ENCODE measurements at regions not wholly inside any gene's neighbourhood (a gene's known extent, or its start where the extent isn't known, plus 50 kb on each side); places are given as distances from the start of the nearest gene placed in this dataset.

GRCh38 chr11:13126430-13126829 lies 117.3 kb downstream of the RASSF10 start:
- Histone ChIP-seq H3K4me3 (ENCODE audit: low read depth, low read length, poor library complexity, severe bottlenecking) (no peak overlapping the region), H3K9me3 (ENCODE audit: low read length) (no peaks in the 10 kb centered on the region), H3K4me2 (ENCODE audit: low read length) (no peak overlapping the region), H3K9ac (ENCODE audit: low read length) (no peak overlapping the region), H3K9me2 (ENCODE audit: low read depth, low read length) (no peaks in the 10 kb centered on the region), H4K20me1 (ENCODE audit: insufficient read depth, low read length) (no peaks in the 10 kb centered on the region), H3F3A (ENCODE audit: insufficient read depth, low read length) (no peaks in the 10 kb centered on the region), H3K36me3 (ENCODE audit: insufficient read depth, low read length) (no peaks in the 10 kb centered on the region), H3K79me2 (ENCODE audit: insufficient read depth, low read length) (no peaks in the 10 kb centered on the region), H3K27ac (ENCODE audit: low read depth, low read length, poor library complexity, severe bottlenecking) (no peak overlapping the region), H3K27me3 (ENCODE audit: insufficient read depth, low read length) (no peaks in the 10 kb centered on the region), H3K4me1 (ENCODE audit: insufficient read depth, low read length, severe bottlenecking) (no peaks in the 10 kb centered on the region), H2AFZ (ENCODE audit: low read length) (no peak overlapping the region)
- TF ChIP-seq EZH2 (IDR thresholded peaks at IDR 0.05; ENCODE audit: borderline replicate concordance, low read length) (no peak), CTCF (IDR thresholded peaks at IDR 0.05; ENCODE audit: low read length) (no peak)

- Histone ChIP-seq H3K4me2 (ENCODE audit: low read length) (no peak overlapping the region), H4K20me1 (ENCODE audit: insufficient read depth, low read length) (no peaks in the 10 kb centered on the region), H3K4me3 (ENCODE audit: low read depth, low read length, poor library complexity, severe bottlenecking) (no peak overlapping the region), H3K79me2 (ENCODE audit: insufficient read depth, low read length) (no peaks in the 10 kb centered on the region), H3K9me3 (ENCODE audit: low read length) (no peaks in the 10 kb centered on the region), H3F3A (ENCODE audit: insufficient read depth, low read length) (no peaks in the 10 kb centered on the region), H3K9ac (ENCODE audit: low read length) (no peak overlapping the region), H3K27me3 (ENCODE audit: insufficient read depth, low read length) (no peaks in the 10 kb centered on the region), H3K4me1 (ENCODE audit: insufficient read depth, low read length, severe bottlenecking) (no peaks in the 10 kb centered on the region), H2AFZ (ENCODE audit: low read length) (no peak overlapping the region), H3K9me2 (ENCODE audit: low read depth, low read length) (no peaks in the 10 kb centered on the region), H3K36me3 (ENCODE audit: insufficient read depth, low read length) (no peaks in the 10 kb centered on the region), H3K27ac (ENCODE audit: low read depth, low read length, poor library complexity, severe bottlenecking) (no peak overlapping the region)
- TF ChIP-seq CTCF (IDR thresholded peaks at IDR 0.05; ENCODE audit: low read length) = no peak
- no peak for TF ChIP-seq EZH2 (IDR thresholded peaks at IDR 0.05; ENCODE audit: borderline replicate concordance, low read length)
Observed at GRCh38 chr11:13127161-13127560, 118.0 kb downstream of the RASSF10 start.

- H3K9ac ChIP-seq (ENCODE audit: low read length) = no peak overlapping the region
- no peaks in the 10 kb centered on the region for H4K20me1 ChIP-seq (ENCODE audit: insufficient read depth, low read length)
- H3K36me3 ChIP-seq (ENCODE audit: insufficient read depth, low read length) = no peaks in the 10 kb centered on the region
- H3F3A ChIP-seq (ENCODE audit: insufficient read depth, low read length) = no peaks in the 10 kb centered on the region
- H2AFZ ChIP-seq (ENCODE audit: low read length) = no peak overlapping the region
- no peaks in the 10 kb centered on the region for H3K9me2 ChIP-seq (ENCODE audit: low read depth, low read length)
- H3K4me3 ChIP-seq (ENCODE audit: low read depth, low read length, poor library complexity, severe bottlenecking) = no peak overlapping the region
- no peak overlapping the region for H3K27ac ChIP-seq (ENCODE audit: low read depth, low read length, poor library complexity, severe bottlenecking)
- H3K4me2 ChIP-seq (ENCODE audit: low read length) = no peak overlapping the region
- H3K79me2 ChIP-seq (ENCODE audit: insufficient read depth, low read length) = no peaks in the 10 kb centered on the region
- TF ChIP-seq EZH2 (IDR thresholded peaks at IDR 0.05; ENCODE audit: borderline replicate concordance, low read length) (no peak), CTCF (IDR thresholded peaks at IDR 0.05; ENCODE audit: low read length) (no peak)
- no peaks in the 10 kb centered on the region for H3K4me1 ChIP-seq (ENCODE audit: insufficient read depth, low read length, severe bottlenecking)
- H3K27me3 ChIP-seq (ENCODE audit: insufficient read depth, low read length) = no peaks in the 10 kb centered on the region
- H3K9me3 ChIP-seq (ENCODE audit: low read length) = no peaks in the 10 kb centered on the region
Observed at GRCh38 chr11:13128354-13128753, 119.2 kb downstream of the RASSF10 start.

All from OCI-LY1 (cell line).